ENCODE measurements at regions not wholly inside any gene's neighbourhood (a gene's known extent, or its start where the extent isn't known, plus 50 kb on each side); places are given as distances from the start of the nearest gene placed in this dataset.

DNA sequence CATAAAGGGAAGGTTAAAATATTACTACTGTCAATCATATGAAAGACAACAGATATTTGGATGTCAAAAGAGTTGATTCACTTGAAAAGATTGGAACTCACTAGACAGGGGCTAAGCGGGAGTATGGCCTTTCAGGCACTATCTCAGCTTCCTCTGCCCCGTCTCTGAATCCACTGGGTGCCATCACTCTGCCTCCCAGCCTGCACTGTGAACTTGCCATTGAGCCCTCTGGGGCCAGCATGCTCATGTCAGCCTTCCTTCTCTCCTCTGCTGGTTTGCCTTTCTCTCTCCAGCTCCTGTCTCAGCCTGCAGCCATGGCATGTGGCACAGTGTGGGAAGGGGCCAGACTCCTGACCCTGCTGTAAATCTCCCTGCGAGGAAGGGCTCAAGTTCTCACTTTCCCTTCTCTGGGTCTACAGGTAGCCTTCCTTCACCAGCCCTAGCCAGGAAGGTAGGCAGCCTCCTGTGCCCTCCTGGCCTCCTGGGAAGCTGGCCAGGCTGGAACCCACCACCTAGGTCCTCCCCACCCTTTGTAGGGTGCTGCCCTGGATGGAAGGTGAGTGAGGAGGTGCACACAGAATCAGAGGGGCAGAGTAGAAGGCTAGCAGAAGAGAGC lies 54.0 kb upstream of the SLCO2A1 start:
- ATAC-seq (no peak), DNase-seq (ENCODE audit: low spot score in 2 of 2) (no peak)
- Mint-ChIP-seq H3K27ac (peak overlapping the region in 1 of 2 donors; percentile 75), H3K9me3 (peaks cover 0 to 3% of the 10 kb centered on the region in 2 donors), H3K36me3 (no peaks in the 10 kb centered on the region)

GRCh38 chr3:134083008-134083407 lies 53.3 kb upstream of the SLCO2A1 start:
- no peak for ATAC-seq
- H3K36me3 Mint-ChIP-seq, result no peaks in the 10 kb centered on the region
- H3K27ac Mint-ChIP-seq, result no peak overlapping the region

DNA sequence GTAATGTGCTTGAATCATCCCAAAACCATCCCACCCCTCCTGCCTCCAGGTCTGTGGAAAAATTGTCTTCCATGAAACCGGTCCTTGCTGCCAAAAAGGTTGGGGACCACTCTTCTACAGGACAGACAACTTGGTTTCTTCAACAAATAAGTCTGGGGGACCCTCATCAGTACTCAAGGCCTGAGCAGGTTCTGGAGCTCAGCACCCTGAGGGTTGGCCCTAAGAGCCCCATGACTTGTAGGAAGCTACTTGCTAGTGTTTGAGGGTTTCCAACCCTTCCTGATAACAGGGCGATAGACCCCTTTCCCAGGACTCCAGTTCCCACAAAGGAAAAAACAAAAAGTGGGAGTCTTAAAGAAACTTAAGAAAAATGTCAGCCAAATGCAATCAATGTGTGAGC lies 52.9 kb upstream of the SLCO2A1 start:
- H3K36me3 Mint-ChIP-seq, result no peaks in the 10 kb centered on the region
- H3K9me3 Mint-ChIP-seq, result no peaks in the 10 kb centered on the region
- no peak for DNase-seq (ENCODE audit: low spot score in 2 of 2)
- ATAC-seq, result no peak
- no peak overlapping the region for H3K27ac Mint-ChIP-seq

More at GRCh38 chr3:134083008-134083407, 53.3 kb upstream of the SLCO2A1 start:
- no peaks in the 10 kb centered on the region for H3K9me3 Mint-ChIP-seq
- DNase-seq (ENCODE audit: low spot score in 2 of 2), result no peak

GRCh38 chr3:134081211-134081610 lies 51.5 kb upstream of the SLCO2A1 start:
- DNase-seq (ENCODE audit: low spot score in 2 of 2) (no peak), ATAC-seq (no peak)
- no peak overlapping the region for H3K27ac Mint-ChIP-seq
- H3K36me3 Mint-ChIP-seq, result no peaks in the 10 kb centered on the region
- no peaks in the 10 kb centered on the region for H3K9me3 Mint-ChIP-seq

- DNase-seq (ENCODE audit: low spot score in 2 of 2) (no peak), ATAC-seq (no peak)
- Mint-ChIP-seq H3K9me3 (no peaks in the 10 kb centered on the region), H3K27ac (no peak overlapping the region), H3K36me3 (no peaks in the 10 kb centered on the region)
These were observed 51.0 kb upstream of the SLCO2A1 start for GRCh38 chr3:134080761-134081160.

- Mint-ChIP-seq H3K36me3 (no peaks in the 10 kb centered on the region), H3K27ac (no peak overlapping the region), H3K9me3 (no peaks in the 10 kb centered on the region)
- ATAC-seq, result no peak
- no peak for DNase-seq (ENCODE audit: low spot score in 2 of 2)
These were observed 50.0 kb upstream of the SLCO2A1 start for GRCh38 chr3:134079761-134080160.

All from activated naive CD4-positive, alpha-beta T cell treated with anti-CD3 and anti-CD28 coated beads, Interleukin-2, amount 50 U/mL, for 72 hours (primary cell).